OCI-LY1 (cell line): ENCODE measurements at regions not wholly inside any gene's neighbourhood (a gene's known extent, or its start where the extent isn't known, plus 50 kb on each side); places are given as distances from the start of the nearest gene placed in this dataset.

ENCODE experiments used
- CTCF ChIP-seq: fragments of 200-600 bp; sonication (generic), shearing (Covaris generic); IDR thresholded peaks from 2 replicates; pipeline ENCODE4 v1.5.1; 2017; ENCODE audit warnings: mild to moderate bottlenecking, antibody characterized with exemption, low read length, moderate library complexity, mixed read lengths
- EZH2 ChIP-seq: fragments of 200-600 bp; sonication (generic), shearing (Covaris generic); IDR thresholded peaks from 2 replicates; pipeline ENCODE4 v1.8.0; 2017; ENCODE audit warnings: borderline replicate concordance, mixed run types, mild to moderate bottlenecking, antibody characterized with exemption, low read length, moderate library complexity, mixed read lengths

- TF ChIP-seq CTCF (no peak), EZH2 (no peak)
Observed at GRCh38 chr6:1255636-1256365, 56.1 kb upstream of the FOXQ1 start.
